Panc1 (cell line): ENCODE measurements at regions not wholly inside any gene's neighbourhood (a gene's known extent, or its start where the extent isn't known, plus 50 kb on each side); places are given as distances from the start of the nearest gene placed in this dataset.

Experiments used
- ATAC-seq: fragments of 200-7000 bp; cut with Tn5 transposase; 2 replicates; pipeline ENCODE4 v1.9.1; 2020; ENCODE audit warnings: mild to moderate bottlenecking, moderate library complexity
- BruUV-seq: library from RNA; stranded (reverse); fragments of 400-500 nt; replicated peaks from 2 replicates; lab custom pipeline; 2021; lab: Mats Ljungman, UMichigan
- CTCF ChIA-PET: fragments of 300-600 bp; sonication (Branson Sonifier 250); formaldehyde crosslinking; loops from one replicate; lab custom pipeline; 2022; ENCODE audit warnings: antibody characterized with exemption; lab: Charles Lee
- POLR2A ChIA-PET: fragments of 300-600 bp; sonication (Branson Sonifier 250); formaldehyde crosslinking; loops from one replicate; lab custom pipeline; 2022; ENCODE audit warnings: antibody characterized with exemption; lab: Charles Lee
- DNase-seq: peaks from one replicate; pipeline ENCODE4 v3.0.0-alpha.2; 2010; ENCODE audit warnings: low read depth, low spot score
- H3K27ac ChIP-seq: 2 replicates; pipeline ENCODE4 v1.5.1; 2011; ENCODE audit warnings: mild to moderate bottlenecking, low read length, inconsistent platforms
- H3K27me3 ChIP-seq: fragments of 200-500 bp; sonication (Bioruptor generic); 2 replicates; pipeline ENCODE4 v1.6.0; 2014; ENCODE audit warnings: low read length, inconsistent platforms; ENCODE audit not compliant: control insufficient read depth, insufficient read depth
- H3K36me3 ChIP-seq: fragments of 200-500 bp; sonication (Bioruptor generic); 2 replicates; pipeline ENCODE4 v1.5.1; 2014; ENCODE audit warnings: inconsistent platforms, mild to moderate bottlenecking, low read length, moderate library complexity; ENCODE audit not compliant: control insufficient read depth, insufficient read depth
- H3K4me1 ChIP-seq: 2 replicates; pipeline ENCODE4 v1.5.1; 2011; ENCODE audit warnings: inconsistent platforms, mild to moderate bottlenecking, low read length, moderate library complexity; ENCODE audit not compliant: control insufficient read depth, insufficient read depth
- H3K4me3 ChIP-seq, 2 experiments: 2 replicates each; pipeline ENCODE4 v1.5.1; 2011 to 2012; ENCODE audit warnings: low read depth in 2 of 2, low read length in 2 of 2, mild to moderate bottlenecking in 2 of 2, inconsistent platforms in 1 of 2, moderate library complexity in 1 of 2
- H3K9me3 ChIP-seq: fragments of 200-500 bp; sonication (Bioruptor generic); 2 replicates; pipeline ENCODE4 v1.5.1; 2014; ENCODE audit warnings: low read depth, mild to moderate bottlenecking, inconsistent platforms, low read length, moderate library complexity; ENCODE audit not compliant: control insufficient read depth, insufficient read depth
- CTCF ChIP-seq: fragments of 450-650 bp; IDR thresholded peaks from 2 replicates; pipeline ENCODE4 v1.5.1; 2017; ENCODE audit warnings: mild to moderate bottlenecking
- POLR2AphosphoS5 ChIP-seq: IDR thresholded peaks from 2 replicates; pipeline ENCODE4 v1.6.1; 2012; ENCODE audit warnings: mild to moderate bottlenecking, low read depth, low read length, moderate library complexity
- REST ChIP-seq, 2 experiments: IDR thresholded peaks; 2 replicates each; pipeline ENCODE4 v1.6.1; 2011 to 2012; ENCODE audit warnings: low read depth in 2 of 2, control low read depth in 1 of 2, low read length in 1 of 2, mild to moderate bottlenecking in 1 of 2, moderate library complexity in 1 of 2; ENCODE audit not compliant: insufficient read depth in 1 of 2
- SIN3A ChIP-seq: IDR thresholded peaks from 2 replicates; pipeline ENCODE4 v1.6.1; 2012; ENCODE audit warnings: low read depth, mild to moderate bottlenecking, low read length, moderate library complexity, borderline replicate concordance; ENCODE audit not compliant: insufficient read depth
- TCF7L2 ChIP-seq: IDR thresholded peaks from 2 replicates; pipeline ENCODE4 v1.6.1; 2011; ENCODE audit warnings: mild to moderate bottlenecking, low read depth, low read length, inconsistent platforms
- in situ Hi-C: cut with HindIII; loops from 2 replicates; pipeline ENCODE4 v1.10.0; 2016; ENCODE audit warnings: low sequenced_read_pairs, low pct_unique_long_range_greater_than_20kb
- intact Hi-C: fragments of 100-400 bp; cut with micrococcal nuclease; formaldehyde crosslinking; loops from one replicate; pipeline ENCODE4 v1.10.0; 2022; ENCODE audit not compliant: unreplicated experiment

- ChIA-PET POLR2A (no interaction called here), CTCF (no interaction called here)
- H3K4me1 ChIP-seq, result no peaks in the 10 kb centered on the region
- no peak for ATAC-seq
- H3K4me3 ChIP-seq, result no peak overlapping the region
- intact Hi-C loops, result no loop called here
- H3K36me3 ChIP-seq, result no peaks in the 10 kb centered on the region
- in situ Hi-C loops, result no loop called here
- DNase-seq, result no peak
- H3K27ac ChIP-seq, result no peak overlapping the region
- H3K27me3 ChIP-seq, result no peaks in the 10 kb centered on the region
- TF ChIP-seq TCF7L2 (no peak), REST (IDR thresholded peaks at IDR 0.05; ENCODE audit: insufficient read depth in 1 of 2, low read depth in 2 of 2, low read length in 1 of 2) (no peak), CTCF (no peak), SIN3A (no peak), POLR2AphosphoS5 (no peak)
- BruUV-seq, result no TSS peak
- H3K9me3 ChIP-seq, result no peaks in the 10 kb centered on the region
Measured at GRCh38 chr3:18623220-18623619, 198.1 kb upstream of the SATB1 start.

- no peaks in the 10 kb centered on the region for H3K4me1 ChIP-seq
- BruUV-seq, result no TSS peak
- H3K9me3 ChIP-seq, result no peaks in the 10 kb centered on the region
- no peak for TF ChIP-seq SIN3A
- no peak for TF ChIP-seq POLR2AphosphoS5
- no peak for TF ChIP-seq REST (IDR thresholded peaks at IDR 0.05; ENCODE audit: insufficient read depth in 1 of 2, low read depth in 2 of 2, low read length in 1 of 2)
- no peak for TF ChIP-seq CTCF
- no peak for TF ChIP-seq TCF7L2
- no peak overlapping the region for H3K4me3 ChIP-seq
- POLR2A ChIA-PET, result no interaction called here
- CTCF ChIA-PET, result no interaction called here
- H3K36me3 ChIP-seq, result no peaks in the 10 kb centered on the region
- ATAC-seq, result no peak
- intact Hi-C loops, result no loop called here
- DNase-seq, result no peak
- H3K27me3 ChIP-seq, result no peaks in the 10 kb centered on the region
- no peak overlapping the region for H3K27ac ChIP-seq
- in situ Hi-C loops, result no loop called here
Measured at GRCh38 chr3:18618723-18619122, 193.6 kb upstream of the SATB1 start.
